RWPE2 (cell line): ENCODE measurements at regions not wholly inside any gene's neighbourhood (a gene's known extent, or its start where the extent isn't known, plus 50 kb on each side); places are given as distances from the start of the nearest gene placed in this dataset.

Experiments used
- ATAC-seq: fragments of 200-7000 bp; cut with Tn5 transposase; 3 replicates; pipeline ENCODE4 v1.9.1; 2021; ENCODE audit warnings: low read depth
- DNase-seq: peaks from one replicate; pipeline ENCODE4 v3.0.0-alpha.2; 2020; ENCODE audit warnings: low spot score
- H3K27ac ChIP-seq: fragments of 450-650 bp; 2 replicates; pipeline ENCODE4 v1.5.1; 2017; ENCODE audit warnings: mild to moderate bottlenecking; ENCODE audit not compliant: poor library complexity, severe bottlenecking
- H3K27me3 ChIP-seq: fragments of 250-450 bp; sonication (Bioruptor Pico); 2 replicates; pipeline ENCODE4 v1.5.1; 2021; ENCODE audit warnings: mild to moderate bottlenecking, moderate library complexity; ENCODE audit not compliant: insufficient read depth, poor library complexity, severe bottlenecking
- H3K36me3 ChIP-seq: fragments of 250-450 bp; sonication (Bioruptor Pico); 2 replicates; pipeline ENCODE4 v1.5.1; 2020; ENCODE audit warnings: low read depth, mild to moderate bottlenecking, moderate library complexity
- H3K4me1 ChIP-seq: fragments of 250-450 bp; sonication (Bioruptor Pico); 2 replicates; pipeline ENCODE4 v1.5.1; 2021; ENCODE audit warnings: mild to moderate bottlenecking, moderate library complexity; ENCODE audit not compliant: insufficient read depth, poor library complexity, severe bottlenecking
- H3K4me3 ChIP-seq: fragments of 250-450 bp; sonication (Bioruptor Pico); 2 replicates; pipeline ENCODE4 v1.5.1; 2021; ENCODE audit warnings: mild to moderate bottlenecking, moderate library complexity; ENCODE audit not compliant: severe bottlenecking
- H3K9me3 ChIP-seq: fragments of 250-450 bp; sonication (Bioruptor Pico); 2 replicates; pipeline ENCODE4 v1.5.1; 2021; ENCODE audit warnings: mild to moderate bottlenecking, moderate library complexity; ENCODE audit not compliant: severe bottlenecking
- CTCF ChIP-seq: fragments of 450-650 bp; IDR thresholded peaks from one replicate; pipeline ENCODE4 v1.5.1; 2017; ENCODE audit warnings: mild to moderate bottlenecking, moderate library complexity; ENCODE audit not compliant: poor library complexity, severe bottlenecking

- Histone ChIP-seq H3K27me3 (peaks cover 8% of the 10 kb centered on the region), H3K9me3 (no peaks in the 10 kb centered on the region), H3K4me3 (no peak overlapping the region), H3K27ac (no peak overlapping the region), H3K4me1 (no peaks in the 10 kb centered on the region), H3K36me3 (no peaks in the 10 kb centered on the region)
- ATAC-seq (no peak), DNase-seq (no peak)
- no peak for TF ChIP-seq CTCF
Measured at GRCh38 chr13:111847964-111848363, 219.0 kb upstream of the SOX1 start.

- DNase-seq: no peak
- no peak overlapping the region for H3K4me3 ChIP-seq
- H3K4me1 ChIP-seq: no peaks in the 10 kb centered on the region
- no peak for TF ChIP-seq CTCF
- peaks cover 8% of the 10 kb centered on the region for H3K27me3 ChIP-seq
- no peaks in the 10 kb centered on the region for H3K36me3 ChIP-seq
- no peak overlapping the region for H3K27ac ChIP-seq
- no peak for ATAC-seq
- no peaks in the 10 kb centered on the region for H3K9me3 ChIP-seq
Measured at GRCh38 chr13:111850458-111850857, 216.5 kb upstream of the SOX1 start.

DNA sequence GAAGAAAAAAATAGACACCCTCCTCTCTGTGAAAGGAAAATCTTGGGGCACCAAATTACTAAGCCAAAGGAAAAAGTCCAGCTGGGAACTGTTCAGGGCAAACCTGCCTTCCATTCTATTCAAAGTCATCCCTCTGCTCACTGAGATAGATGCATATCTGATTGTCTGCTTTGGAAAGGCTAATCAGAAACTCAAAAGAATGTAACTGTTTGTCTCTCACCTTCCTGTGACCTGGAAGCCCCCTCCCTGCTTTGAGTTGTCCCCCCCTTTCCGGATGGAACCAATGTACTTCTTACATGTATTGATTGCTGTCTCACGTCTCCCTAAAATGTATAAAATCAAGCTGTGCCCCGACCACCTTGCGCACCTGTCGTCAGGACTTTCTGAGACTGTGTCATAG lies 216.0 kb upstream of the SOX1 start:
- Histone ChIP-seq H3K27ac (no peak overlapping the region), H3K27me3 (peaks cover 7% of the 10 kb centered on the region), H3K4me1 (no peaks in the 10 kb centered on the region), H3K9me3 (no peaks in the 10 kb centered on the region), H3K4me3 (no peak overlapping the region), H3K36me3 (no peaks in the 10 kb centered on the region)
- ATAC-seq: no peak
- DNase-seq: no peak
- TF ChIP-seq CTCF: no peak

GRCh38 chr13:111852725-111853518 lies 214.0 kb upstream of the SOX1 start:
- Histone ChIP-seq H3K36me3 (no peaks in the 10 kb centered on the region), H3K4me3 (no peak overlapping the region), H3K4me1 (no peaks in the 10 kb centered on the region), H3K27me3 (no peaks in the 10 kb centered on the region), H3K27ac (no peak overlapping the region), H3K9me3 (no peaks in the 10 kb centered on the region)
- no peak for ATAC-seq
- TF ChIP-seq CTCF: no peak
- no peak for DNase-seq

- Histone ChIP-seq H3K36me3 (no peaks in the 10 kb centered on the region), H3K4me1 (no peaks in the 10 kb centered on the region), H3K27ac (no peak overlapping the region), H3K27me3 (no peaks in the 10 kb centered on the region), H3K4me3 (no peak overlapping the region), H3K9me3 (no peaks in the 10 kb centered on the region)
- TF ChIP-seq CTCF: no peak
- DNase-seq: no peak
- no peak for ATAC-seq
Measured at GRCh38 chr13:111853721-111854120, 213.2 kb upstream of the SOX1 start.
